H1 (cell line): ENCODE measurements at regions not wholly inside any gene's neighbourhood (a gene's known extent, or its start where the extent isn't known, plus 50 kb on each side); places are given as distances from the start of the nearest gene placed in this dataset.

Experiments used
- CTCF ChIP-seq, 3 experiments: IDR thresholded peaks; 1 replicate in 2 of 3; 2 replicates in 1 of 3; pipeline versions ENCODE4 v1.5.1 to v1.6.1; 2011; ENCODE audit warnings: low read length in 3 of 3, mild to moderate bottlenecking in 3 of 3, inconsistent platforms in 2 of 3, low read depth in 1 of 3, moderate library complexity in 1 of 3; ENCODE audit not compliant: insufficient read depth in 1 of 3; ENCODE audit errors: control extremely low read depth in 1 of 3
- EGR1 ChIP-seq: IDR thresholded peaks from 2 replicates; pipeline ENCODE4 v1.6.1; 2011; ENCODE audit warnings: low read depth, low read length, borderline replicate concordance
- KDM4A ChIP-seq: IDR thresholded peaks from one replicate; pipeline ENCODE4 v1.7.1; 2012; ENCODE audit warnings: low read depth, mild to moderate bottlenecking, moderate library complexity, low read length, inconsistent platforms; ENCODE audit not compliant: severe bottlenecking
- MAFK ChIP-seq: IDR thresholded peaks from 2 replicates; pipeline ENCODE4 v1.6.1; 2012; ENCODE audit warnings: low read depth, mild to moderate bottlenecking, improper control_type of control experiment, low read length
- SIRT6 ChIP-seq: IDR thresholded peaks from one replicate; pipeline ENCODE4 v1.7.1; 2012; ENCODE audit warnings: low read length, inconsistent platforms

- TF ChIP-seq CTCF (IDR thresholded peaks at IDR 0.05; ENCODE audit: control extremely low read depth in 1 of 3, insufficient read depth in 1 of 3, low read depth in 1 of 3, low read length in 3 of 3): no peak
- TF ChIP-seq KDM4A: no peak
- TF ChIP-seq SIRT6: no peak
- no peak for TF ChIP-seq MAFK
- no peak for TF ChIP-seq EGR1
- TF ChIP-seq, all 59 proteins: peak for 0
Measured at GRCh38 chr16:54816471-54816870, 114.2 kb upstream of the IRX5 start (continued).
